H1 (cell line): ENCODE measurements at regions not wholly inside any gene's neighbourhood (a gene's known extent, or its start where the extent isn't known, plus 50 kb on each side); places are given as distances from the start of the nearest gene placed in this dataset.

ENCODE experiments used
- CTCF ChIA-PET: fragments of 300-600 bp; sonication (Branson Sonifier 250); formaldehyde crosslinking; loops from one replicate; lab custom pipeline; 2021; ENCODE audit not compliant: partially characterized antibody; lab: Charles Lee
- POLR2A ChIA-PET: fragments of 300-600 bp; sonication (Branson Sonifier 250); formaldehyde crosslinking; loops from one replicate; lab custom pipeline; 2021; ENCODE audit warnings: inconsistent platforms; ENCODE audit not compliant: partially characterized antibody; lab: Charles Lee
- DNase-seq, 2 experiments: peaks; one replicate each; pipeline versions ENCODE4 v3.0.0 to v3.0.0-alpha.2; 2010 to 2022; ENCODE audit warnings: low spot score in 2 of 2, low read depth in 1 of 2, mixed read lengths in 1 of 2
- FAIRE-seq: peaks from 2 replicates; lab custom pipeline; 2011; peaks lifted over from hg19 to GRCh38; lab: Jason Lieb, UNC
- H2AFZ ChIP-seq: 2 replicates; pipeline ENCODE4 v1.8.1; 2012; ENCODE audit warnings: low read length, inconsistent platforms
- H2AK5ac ChIP-seq: 2 replicates; pipeline ENCODE4 v1.6.1; 2013; ENCODE audit warnings: low read depth, low read length
- H2BK120ac ChIP-seq: replicated peaks from 2 replicates; pipeline ENCODE3; 2013; ENCODE audit warnings: low read depth, low read length, inconsistent platforms
- H2BK12ac ChIP-seq: 2 replicates; pipeline ENCODE4 v1.6.1; 2013; ENCODE audit warnings: low read depth, low read length
- H2BK15ac ChIP-seq: 2 replicates; pipeline ENCODE4 v1.6.1; 2013; ENCODE audit warnings: low read length
- H2BK20ac ChIP-seq: 2 replicates; pipeline ENCODE4 v1.6.1; 2013; ENCODE audit warnings: low read length
- H2BK5ac ChIP-seq: 2 replicates; pipeline ENCODE4 v1.6.1; 2013; ENCODE audit warnings: low read depth, low read length
- H3K14ac ChIP-seq: 2 replicates; pipeline ENCODE4 v1.6.1; 2013; ENCODE audit warnings: inconsistent platforms; ENCODE audit not compliant: insufficient read length
- H3K18ac ChIP-seq: 2 replicates; pipeline ENCODE4 v1.6.1; 2013; ENCODE audit warnings: low read length; ENCODE audit errors: extremely low read depth
- H3K23ac ChIP-seq: 2 replicates; pipeline ENCODE4 v1.6.1; 2013; ENCODE audit warnings: inconsistent platforms; ENCODE audit not compliant: insufficient read length
- H3K23me2 ChIP-seq: 2 replicates; pipeline ENCODE4 v1.6.1; 2013; ENCODE audit warnings: low read depth, low read length
- H3K27ac ChIP-seq: 2 replicates; pipeline ENCODE4 v1.6.1; 2011; ENCODE audit warnings: low read depth, low read length, inconsistent platforms
- H3K27me3 ChIP-seq, 4 experiments: replicated peaks in 1 of 4; 1 replicate in 1 of 4; 2 replicates in 3 of 4; pipeline versions ENCODE4 v1.6.1 to v1.8.1; 2011 to 2013; ENCODE audit warnings: low read length in 3 of 4, mild to moderate bottlenecking in 3 of 4, inconsistent platforms in 2 of 4, mixed read lengths in 2 of 4, moderate library complexity in 1 of 4; ENCODE audit not compliant: control insufficient read depth in 3 of 4, insufficient read depth in 3 of 4; ENCODE audit errors: extremely low read depth in 1 of 4
- H3K36me3 ChIP-seq, 4 experiments: 2 replicates each; pipeline versions ENCODE4 v1.6.1 to v1.8.1; 2011 to 2013; ENCODE audit warnings: mild to moderate bottlenecking in 4 of 4, low read length in 3 of 4, moderate library complexity in 2 of 4, control low read depth in 1 of 4, inconsistent platforms in 1 of 4; ENCODE audit not compliant: insufficient read depth in 4 of 4, control insufficient read depth in 2 of 4
- H3K4ac ChIP-seq: replicated peaks from 2 replicates; pipeline ENCODE3; 2013; ENCODE audit warnings: low read length, low read depth, mixed read lengths, inconsistent platforms; ENCODE audit not compliant: insufficient read length
- H3K4me1 ChIP-seq, 4 experiments: replicated peaks in 1 of 4; 1 replicate in 1 of 4; 2 replicates in 3 of 4; pipeline versions ENCODE4 v1.6.1 to v1.8.1; 2011 to 2013; ENCODE audit warnings: low read length in 3 of 4, inconsistent platforms in 2 of 4, mixed read lengths in 1 of 4; ENCODE audit not compliant: insufficient read depth in 4 of 4, control insufficient read depth in 3 of 4
- H3K4me2 ChIP-seq, 2 experiments: 2 replicates each; pipeline versions ENCODE4 v1.6.1 to v1.8.1; 2011 to 2013; ENCODE audit warnings: low read depth in 2 of 2, low read length in 2 of 2, control low read depth in 1 of 2, inconsistent platforms in 1 of 2, mild to moderate bottlenecking in 1 of 2; ENCODE audit not compliant: insufficient read depth in 1 of 2
- H3K4me3 ChIP-seq, 4 experiments: fragments of 200-600, 300-600 bp in 1 of 4; sonication (generic), shearing (Covaris generic), sonication (Bioruptor Twin) in 1 of 4; 2 replicates each; pipeline versions ENCODE4 v1.5.1 to v1.8.1; 2011 to 2016; ENCODE audit warnings: low read length in 4 of 4, low read depth in 3 of 4, control low read depth in 2 of 4, inconsistent platforms in 2 of 4, mild to moderate bottlenecking in 2 of 4, mixed read lengths in 1 of 4, moderate library complexity in 1 of 4; ENCODE audit not compliant: insufficient read depth in 2 of 4; ENCODE audit errors: extremely low read depth in 1 of 4
- H3K56ac ChIP-seq: replicated peaks from 2 replicates; pipeline ENCODE3; 2013; ENCODE audit warnings: low read depth, mild to moderate bottlenecking, mixed read lengths, low read length, inconsistent platforms; ENCODE audit not compliant: insufficient read length
- H3K79me1 ChIP-seq: 2 replicates; pipeline ENCODE4 v1.6.1; 2013; ENCODE audit warnings: low read depth, low read length, control low read depth
- H3K79me2 ChIP-seq, 2 experiments: 2 replicates each; pipeline versions ENCODE4 v1.6.1 to v1.8.1; 2012 to 2013; ENCODE audit warnings: low read length in 2 of 2, mild to moderate bottlenecking in 2 of 2, inconsistent platforms in 1 of 2; ENCODE audit not compliant: insufficient read depth in 2 of 2, control insufficient read depth in 1 of 2
- H3K9ac ChIP-seq, 4 experiments: replicated peaks in 1 of 4; 1 replicate in 1 of 4; 2 replicates in 3 of 4; pipeline versions ENCODE4 v1.6.1 to v1.8.1; 2011 to 2013; ENCODE audit warnings: low read depth in 3 of 4, low read length in 3 of 4, control low read depth in 2 of 4, mild to moderate bottlenecking in 2 of 4, moderate library complexity in 2 of 4, inconsistent platforms in 1 of 4; ENCODE audit errors: extremely low read depth in 1 of 4
- H3K9me3 ChIP-seq, 2 experiments: 2 replicates each; pipeline versions ENCODE4 v1.6.1 to v1.8.1; 2012 to 2013; ENCODE audit warnings: mild to moderate bottlenecking in 2 of 2, moderate library complexity in 2 of 2, control low read depth in 1 of 2, inconsistent platforms in 1 of 2, low read depth in 1 of 2, low read length in 1 of 2, mixed read lengths in 1 of 2; ENCODE audit not compliant: insufficient read depth in 2 of 2
- H4K20me1 ChIP-seq, 2 experiments: replicated peaks in 1 of 2; 2 replicates each; pipeline versions ENCODE3 to v1.8.1; 2011 to 2013; ENCODE audit warnings: inconsistent platforms in 2 of 2, low read length in 2 of 2, mild to moderate bottlenecking in 1 of 2; ENCODE audit not compliant: insufficient read depth in 2 of 2, control insufficient read depth in 1 of 2
- H4K5ac ChIP-seq: 2 replicates; pipeline ENCODE4 v1.6.1; 2013; ENCODE audit warnings: low read length, low read depth, mixed read lengths, inconsistent platforms; ENCODE audit not compliant: insufficient read length
- H4K8ac ChIP-seq: 2 replicates; pipeline ENCODE4 v1.8.0; 2013; ENCODE audit warnings: mild to moderate bottlenecking, moderate library complexity, low read length, inconsistent platforms; ENCODE audit not compliant: insufficient read depth; ENCODE audit errors: extremely low read depth
- H4K91ac ChIP-seq: replicated peaks from 2 replicates; pipeline ENCODE3; 2013; ENCODE audit warnings: low read length, mixed read lengths, inconsistent platforms; ENCODE audit not compliant: insufficient read length
- HDAC2 ChIP-seq, 2 experiments: fragments of 300-600 bp in 1 of 2; sonication (generic) in 1 of 2; IDR thresholded peaks; 2 replicates each; pipeline ENCODE4 v1.6.1; 2011 to 2012; ENCODE audit warnings: low read depth in 2 of 2, low read length in 2 of 2, mild to moderate bottlenecking in 2 of 2, moderate library complexity in 2 of 2, borderline replicate concordance in 1 of 2, inconsistent platforms in 1 of 2
- RNF2 ChIP-seq: fragments of 200-900, 300-1000 bp; sonication (generic); IDR thresholded peaks from 2 replicates; pipeline ENCODE4 v1.7.1; 2016; ENCODE audit warnings: borderline replicate concordance, low read depth, mild to moderate bottlenecking, antibody characterized with exemption, low read length; ENCODE audit not compliant: poor library complexity, severe bottlenecking; ENCODE audit errors: missing control alignments
- WGBS, 2 experiments: shearing (Covaris generic) in 1 of 2; methylation state at CpG; one replicate each; pipeline versions ENCODE4 v1.1.6 to v1.1.7; 2013 to 2015; ENCODE audit warnings: low lambda C conversion rate in 2 of 2, mixed read lengths in 2 of 2, inconsistent platforms in 1 of 2, low coverage in 1 of 2, missing lambda C conversion rate in 1 of 2; ENCODE audit not compliant: insufficient replicate concordance in 2 of 2, insufficient coverage in 1 of 2, insufficient read length in 1 of 2; ENCODE audit errors: extremely low coverage in 1 of 2, missing lambda C conversion rate in 1 of 2; 5-methylcytosine and 5-hydroxymethylcytosine counted together

- Histone ChIP-seq H3K9ac (no peak overlapping the region), H2BK120ac (no peak overlapping the region), H3K18ac (no peak overlapping the region), H2BK20ac (no peak overlapping the region), H2BK5ac (no peak overlapping the region), H2BK12ac (no peak overlapping the region), H3K4ac (no peak overlapping the region), H3K9me3 (no peaks in the 10 kb centered on the region), H2BK15ac (no peak overlapping the region), H3K4me2 (no peak overlapping the region), H3K27ac (no peak overlapping the region), H3K79me1 (no peaks in the 10 kb centered on the region), H3K79me2 (no peaks in the 10 kb centered on the region), H3K4me1 (no peaks in the 10 kb centered on the region), H3K36me3 (no peaks in the 10 kb centered on the region), H3K23ac (no peak overlapping the region), H4K8ac (no peak overlapping the region), H4K5ac (no peak overlapping the region), H3K14ac (no peak overlapping the region), H3K56ac (no peak overlapping the region), H3K27me3 (no peaks in the 10 kb centered on the region), H2AFZ (no peak overlapping the region), H4K91ac (no peak overlapping the region), H3K4me3 (no peak overlapping the region), H2AK5ac (no peak overlapping the region), H4K20me1 (no peaks in the 10 kb centered on the region), H3K23me2 (no peaks in the 10 kb centered on the region)
- 93% methylated on average over 1 of the region's 1 CpG; no CpG with 5 or more reads in 1 of the 2 experiments for WGBS, 2 experiments
- TF ChIP-seq HDAC2 (IDR thresholded peaks at IDR 0.05; ENCODE audit: borderline replicate concordance in 1 of 2, low read depth in 2 of 2, low read length in 2 of 2) (no peak), RNF2 (no peak)
- ChIA-PET POLR2A (no interaction called here), CTCF (interaction anchor here (1.8 kb wide), 1 partner anchor 122 kb away, joined by 4 read pairs; no protein-coding TSS in a partner anchor)
- DNase-seq, result no peak
- no peak for FAIRE-seq
These were observed 162.0 kb downstream of the IQUB start for GRCh38 chr7:123372368-123372767.
